ENCODE measurements at regions not wholly inside any gene's neighbourhood (a gene's known extent, or its start where the extent isn't known, plus 50 kb on each side); places are given as distances from the start of the nearest gene placed in this dataset.

GRCh38 chr20:39249798-39250197, 287.7 kb downstream of the DHX35 start:
- Histone ChIP-seq H3K36me3 (ENCODE audit: control insufficient read depth, insufficient read depth, low read length) (no peaks in the 10 kb centered on the region), H3K4me3 (ENCODE audit: low read depth, low read length) (no peak overlapping the region), H3K4me1 (ENCODE audit: control insufficient read depth, insufficient read depth, low read length) (no peaks in the 10 kb centered on the region), H3K9me3 (ENCODE audit: control insufficient read depth, insufficient read depth, low read length) (no peaks in the 10 kb centered on the region), H3K9ac (ENCODE audit: low read depth, low read length) (no peak overlapping the region), H3K27me3 (ENCODE audit: control insufficient read depth, insufficient read depth, low read length) (no peaks in the 10 kb centered on the region)

- Histone ChIP-seq H3K9ac (ENCODE audit: low read depth, low read length) (no peak overlapping the region), H3K36me3 (ENCODE audit: control insufficient read depth, insufficient read depth, low read length) (no peaks in the 10 kb centered on the region), H3K4me1 (ENCODE audit: control insufficient read depth, insufficient read depth, low read length) (no peaks in the 10 kb centered on the region), H3K4me3 (ENCODE audit: low read depth, low read length) (no peak overlapping the region), H3K9me3 (ENCODE audit: control insufficient read depth, insufficient read depth, low read length) (no peaks in the 10 kb centered on the region), H3K27me3 (ENCODE audit: control insufficient read depth, insufficient read depth, low read length) (no peaks in the 10 kb centered on the region)
Measured at GRCh38 chr20:39248862-39249485, 286.8 kb downstream of the DHX35 start.

- no peaks in the 10 kb centered on the region for H3K9me3 ChIP-seq (ENCODE audit: control insufficient read depth, insufficient read depth, low read length)
- H3K27me3 ChIP-seq (ENCODE audit: control insufficient read depth, insufficient read depth, low read length): no peaks in the 10 kb centered on the region
- no peak overlapping the region for H3K4me3 ChIP-seq (ENCODE audit: low read depth, low read length)
- H3K36me3 ChIP-seq (ENCODE audit: control insufficient read depth, insufficient read depth, low read length): no peaks in the 10 kb centered on the region
- H3K9ac ChIP-seq (ENCODE audit: low read depth, low read length): no peak overlapping the region
- H3K4me1 ChIP-seq (ENCODE audit: control insufficient read depth, insufficient read depth, low read length): no peaks in the 10 kb centered on the region
Measured at GRCh38 chr20:39248171-39248861, 286.2 kb downstream of the DHX35 start.

GRCh38 chr20:39246436-39246835, 284.3 kb downstream of the DHX35 start:
- no peaks in the 10 kb centered on the region for H3K27me3 ChIP-seq (ENCODE audit: control insufficient read depth, insufficient read depth, low read length)
- no peaks in the 10 kb centered on the region for H3K9me3 ChIP-seq (ENCODE audit: control insufficient read depth, insufficient read depth, low read length)
- no peaks in the 10 kb centered on the region for H3K36me3 ChIP-seq (ENCODE audit: control insufficient read depth, insufficient read depth, low read length)
- no peaks in the 10 kb centered on the region for H3K4me1 ChIP-seq (ENCODE audit: control insufficient read depth, insufficient read depth, low read length)
- H3K9ac ChIP-seq (ENCODE audit: low read depth, low read length): no peak overlapping the region
- H3K4me3 ChIP-seq (ENCODE audit: low read depth, low read length): no peak overlapping the region

GRCh38 chr20:39245685-39246311, 283.7 kb downstream of the DHX35 start:
- Histone ChIP-seq H3K9me3 (ENCODE audit: control insufficient read depth, insufficient read depth, low read length) (no peaks in the 10 kb centered on the region), H3K36me3 (ENCODE audit: control insufficient read depth, insufficient read depth, low read length) (no peaks in the 10 kb centered on the region), H3K4me1 (ENCODE audit: control insufficient read depth, insufficient read depth, low read length) (no peaks in the 10 kb centered on the region), H3K9ac (ENCODE audit: low read depth, low read length) (no peak overlapping the region), H3K27me3 (ENCODE audit: control insufficient read depth, insufficient read depth, low read length) (no peaks in the 10 kb centered on the region), H3K4me3 (ENCODE audit: low read depth, low read length) (no peak overlapping the region)

GRCh38 chr20:39243962-39244361, 281.8 kb downstream of the DHX35 start:
- no peaks in the 10 kb centered on the region for H3K4me1 ChIP-seq (ENCODE audit: control insufficient read depth, insufficient read depth, low read length)
- H3K27me3 ChIP-seq (ENCODE audit: control insufficient read depth, insufficient read depth, low read length): no peaks in the 10 kb centered on the region
- no peaks in the 10 kb centered on the region for H3K9me3 ChIP-seq (ENCODE audit: control insufficient read depth, insufficient read depth, low read length)
- H3K4me3 ChIP-seq (ENCODE audit: low read depth, low read length): no peak overlapping the region
- H3K36me3 ChIP-seq (ENCODE audit: control insufficient read depth, insufficient read depth, low read length): no peaks in the 10 kb centered on the region
- H3K9ac ChIP-seq (ENCODE audit: low read depth, low read length): no peak overlapping the region

GRCh38 chr20:39242614-39243013, 280.5 kb downstream of the DHX35 start:
- H3K36me3 ChIP-seq (ENCODE audit: control insufficient read depth, insufficient read depth, low read length): no peaks in the 10 kb centered on the region
- no peak overlapping the region for H3K4me3 ChIP-seq (ENCODE audit: low read depth, low read length)
- no peak overlapping the region for H3K9ac ChIP-seq (ENCODE audit: low read depth, low read length)
- no peaks in the 10 kb centered on the region for H3K9me3 ChIP-seq (ENCODE audit: control insufficient read depth, insufficient read depth, low read length)
- H3K27me3 ChIP-seq (ENCODE audit: control insufficient read depth, insufficient read depth, low read length): no peaks in the 10 kb centered on the region
- no peaks in the 10 kb centered on the region for H3K4me1 ChIP-seq (ENCODE audit: control insufficient read depth, insufficient read depth, low read length)

GRCh38 chr20:39234520-39235095, 272.5 kb downstream of the DHX35 start:
- Histone ChIP-seq H3K4me3 (ENCODE audit: low read depth, low read length) (no peak overlapping the region), H3K27me3 (ENCODE audit: control insufficient read depth, insufficient read depth, low read length) (no peaks in the 10 kb centered on the region), H3K9me3 (ENCODE audit: control insufficient read depth, insufficient read depth, low read length) (no peaks in the 10 kb centered on the region), H3K36me3 (ENCODE audit: control insufficient read depth, insufficient read depth, low read length) (no peaks in the 10 kb centered on the region), H3K9ac (ENCODE audit: low read depth, low read length) (no peak overlapping the region), H3K4me1 (ENCODE audit: control insufficient read depth, insufficient read depth, low read length) (no peaks in the 10 kb centered on the region)

GRCh38 chr20:39233755-39234154, 271.6 kb downstream of the DHX35 start:
- H3K36me3 ChIP-seq (ENCODE audit: control insufficient read depth, insufficient read depth, low read length): no peaks in the 10 kb centered on the region
- H3K9ac ChIP-seq (ENCODE audit: low read depth, low read length): no peak overlapping the region
- H3K27me3 ChIP-seq (ENCODE audit: control insufficient read depth, insufficient read depth, low read length): no peaks in the 10 kb centered on the region
- no peaks in the 10 kb centered on the region for H3K4me1 ChIP-seq (ENCODE audit: control insufficient read depth, insufficient read depth, low read length)
- no peak overlapping the region for H3K4me3 ChIP-seq (ENCODE audit: low read depth, low read length)
- no peaks in the 10 kb centered on the region for H3K9me3 ChIP-seq (ENCODE audit: control insufficient read depth, insufficient read depth, low read length)

- Histone ChIP-seq H3K36me3 (ENCODE audit: control insufficient read depth, insufficient read depth, low read length) (no peaks in the 10 kb centered on the region), H3K4me3 (ENCODE audit: low read depth, low read length) (no peak overlapping the region), H3K9ac (ENCODE audit: low read depth, low read length) (no peak overlapping the region), H3K4me1 (ENCODE audit: control insufficient read depth, insufficient read depth, low read length) (no peaks in the 10 kb centered on the region), H3K9me3 (ENCODE audit: control insufficient read depth, insufficient read depth, low read length) (no peaks in the 10 kb centered on the region), H3K27me3 (ENCODE audit: control insufficient read depth, insufficient read depth, low read length) (peaks cover 2% of the 10 kb centered on the region)
Measured at GRCh38 chr20:39227416-39227815, 265.3 kb downstream of the DHX35 start.

GRCh38 chr20:39225978-39226377, 263.8 kb downstream of the DHX35 start:
- Histone ChIP-seq H3K9ac (ENCODE audit: low read depth, low read length) (no peak overlapping the region), H3K4me3 (ENCODE audit: low read depth, low read length) (no peak overlapping the region), H3K36me3 (ENCODE audit: control insufficient read depth, insufficient read depth, low read length) (no peaks in the 10 kb centered on the region), H3K27me3 (ENCODE audit: control insufficient read depth, insufficient read depth, low read length) (peaks cover 2% of the 10 kb centered on the region), H3K9me3 (ENCODE audit: control insufficient read depth, insufficient read depth, low read length) (no peaks in the 10 kb centered on the region), H3K4me1 (ENCODE audit: control insufficient read depth, insufficient read depth, low read length) (no peaks in the 10 kb centered on the region)

GRCh38 chr20:39225536-39225935, 263.4 kb downstream of the DHX35 start:
- Histone ChIP-seq H3K9me3 (ENCODE audit: control insufficient read depth, insufficient read depth, low read length) (no peaks in the 10 kb centered on the region), H3K4me1 (ENCODE audit: control insufficient read depth, insufficient read depth, low read length) (no peaks in the 10 kb centered on the region), H3K4me3 (ENCODE audit: low read depth, low read length) (no peak overlapping the region), H3K9ac (ENCODE audit: low read depth, low read length) (no peak overlapping the region), H3K27me3 (ENCODE audit: control insufficient read depth, insufficient read depth, low read length) (peaks cover 2% of the 10 kb centered on the region), H3K36me3 (ENCODE audit: control insufficient read depth, insufficient read depth, low read length) (no peaks in the 10 kb centered on the region)
